GM19099 (cell line): ENCODE measurements at regions not wholly inside any gene's neighbourhood (a gene's known extent, or its start where the extent isn't known, plus 50 kb on each side); places are given as distances from the start of the nearest gene placed in this dataset.

Source experiments
- POLR2A ChIP-seq: IDR thresholded peaks from 3 replicates; pipeline ENCODE4 v1.6.1; 2011; ENCODE audit warnings: low read depth; ENCODE audit not compliant: insufficient read length; ENCODE audit errors: extremely low read depth

DNA sequence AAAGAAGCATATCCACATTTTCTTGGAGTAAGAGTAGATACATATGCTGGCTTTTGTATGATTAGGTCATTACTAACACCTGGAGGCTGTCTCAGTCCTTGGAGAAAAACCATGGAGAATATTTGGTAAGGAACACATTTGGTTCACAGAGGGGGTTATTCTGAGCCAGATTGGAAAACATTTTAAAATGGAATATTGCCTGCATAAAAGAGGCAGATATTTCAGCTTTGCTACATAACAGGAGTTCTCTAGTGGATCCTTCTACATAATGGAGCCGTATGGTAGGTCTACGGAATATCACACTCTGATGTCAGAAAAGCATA is 415.1 kb downstream of the ADGRL2 start:
- TF ChIP-seq POLR2A: no peak

DNA sequence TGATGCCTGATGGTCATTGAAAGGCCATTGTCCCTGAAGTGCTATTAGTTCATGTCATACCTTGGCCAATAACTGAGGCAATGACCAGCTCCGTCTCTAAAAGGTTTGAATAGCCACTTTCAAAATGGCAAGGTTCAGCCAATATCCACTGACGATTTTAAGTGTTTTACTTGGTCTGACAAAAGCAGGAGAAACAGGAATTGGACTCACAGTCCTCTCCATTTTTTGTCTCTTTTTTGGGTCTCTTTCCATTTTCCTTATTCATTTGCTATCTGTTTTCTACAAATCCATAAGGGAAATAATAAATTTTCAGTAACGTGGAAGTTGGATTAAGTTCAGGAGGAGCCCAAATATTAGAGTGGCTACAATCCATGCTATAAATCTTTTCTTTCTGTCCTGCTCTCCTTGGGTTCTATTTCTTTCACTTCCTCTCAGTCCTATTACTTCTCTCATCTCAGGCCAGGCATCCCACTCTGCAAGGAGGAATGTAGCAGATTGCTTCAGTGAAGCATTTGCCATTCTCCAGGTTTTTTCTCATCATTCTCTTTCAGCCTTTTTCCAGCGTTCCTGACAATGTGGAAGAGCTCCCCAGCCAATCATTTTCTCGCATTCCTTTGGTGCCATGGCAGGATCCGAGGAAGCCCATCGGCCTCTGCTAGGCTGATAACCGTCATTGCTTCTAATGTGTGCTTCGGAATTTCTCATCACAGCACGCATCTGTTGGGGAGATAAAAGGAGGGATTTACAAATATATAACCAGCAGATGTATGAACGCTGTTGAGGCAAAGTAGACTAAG is 414.5 kb downstream of the ADGRL2 start:
- TF ChIP-seq POLR2A: no peak

DNA sequence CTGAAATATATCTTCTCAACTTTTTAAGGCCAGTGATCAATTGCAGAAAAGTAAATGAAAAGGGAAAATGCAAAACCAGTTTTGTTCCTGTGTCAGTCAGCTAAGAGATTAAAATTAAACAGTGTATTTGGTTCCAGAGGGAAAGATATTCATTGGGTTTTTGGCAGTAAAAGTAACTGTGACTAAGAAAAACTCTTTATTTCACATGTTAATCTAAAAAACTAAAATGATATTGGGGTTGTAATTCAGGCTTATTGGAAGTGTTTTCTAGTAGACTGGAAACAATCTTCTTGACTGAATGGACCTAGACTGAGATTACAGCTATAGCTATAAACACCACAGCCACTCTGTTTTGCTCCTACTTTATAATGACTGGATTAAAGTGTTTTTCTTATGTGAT is 413.9 kb downstream of the ADGRL2 start:
- no peak for TF ChIP-seq POLR2A

DNA sequence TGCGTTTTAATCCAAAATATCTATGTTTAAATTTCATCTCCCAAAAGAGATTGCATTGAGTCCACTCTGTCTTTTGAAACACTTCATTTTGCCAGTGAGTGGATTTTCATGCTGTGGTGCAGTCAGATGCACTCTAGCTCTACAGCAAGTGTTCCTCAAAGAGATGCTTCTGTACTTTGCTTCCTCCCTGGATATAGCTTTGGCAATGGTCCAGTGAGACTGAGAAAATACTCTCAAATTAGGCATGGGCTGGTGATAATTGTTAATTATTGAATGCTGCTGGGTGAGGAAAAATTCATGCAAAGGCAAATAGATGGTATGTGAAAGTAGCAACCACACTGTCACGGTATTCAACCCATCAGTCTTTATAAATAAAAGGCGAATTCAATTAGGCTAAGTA is 396.9 kb downstream of the ADGRL2 start:
- TF ChIP-seq POLR2A: no peak

DNA sequence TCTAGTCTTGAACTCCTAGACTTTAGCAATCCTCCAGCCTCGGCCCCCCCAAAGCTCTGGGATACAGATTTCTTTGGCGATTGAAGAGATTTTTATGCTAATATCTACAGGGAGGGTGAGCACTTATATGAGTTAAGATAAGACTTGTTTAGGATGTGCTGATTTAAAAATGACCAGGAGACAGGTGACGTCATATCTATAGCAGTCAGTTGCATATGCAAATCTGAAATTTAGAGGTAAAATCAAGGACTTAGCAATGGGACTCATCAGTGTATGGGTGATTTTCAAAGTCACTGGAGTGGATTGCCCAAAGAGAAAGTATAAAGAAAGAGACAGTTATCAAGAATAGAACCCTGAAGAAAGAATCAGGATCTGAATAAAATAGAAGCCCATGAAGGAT is 394.5 kb downstream of the ADGRL2 start:
- no peak for TF ChIP-seq POLR2A

DNA sequence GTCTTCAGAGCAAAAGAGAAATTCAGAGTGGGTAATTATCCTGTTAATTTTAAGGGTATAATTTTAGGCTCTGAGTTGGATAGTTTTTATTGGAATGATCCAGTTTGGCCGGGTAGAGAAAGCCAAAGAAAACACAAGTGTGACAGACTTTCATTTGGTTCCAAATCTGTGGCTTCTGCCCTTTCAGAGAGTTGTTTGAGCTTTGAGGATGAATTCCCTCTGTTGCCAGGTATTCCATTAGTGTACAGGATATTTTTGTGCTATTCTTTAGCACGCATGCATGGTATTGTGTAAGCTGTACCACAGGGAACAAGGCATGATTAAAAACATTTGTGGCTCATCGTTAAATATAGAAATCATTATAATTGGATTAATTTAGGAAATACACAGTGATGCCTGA is 384.4 kb downstream of the ADGRL2 start:
- no peak for TF ChIP-seq POLR2A

DNA sequence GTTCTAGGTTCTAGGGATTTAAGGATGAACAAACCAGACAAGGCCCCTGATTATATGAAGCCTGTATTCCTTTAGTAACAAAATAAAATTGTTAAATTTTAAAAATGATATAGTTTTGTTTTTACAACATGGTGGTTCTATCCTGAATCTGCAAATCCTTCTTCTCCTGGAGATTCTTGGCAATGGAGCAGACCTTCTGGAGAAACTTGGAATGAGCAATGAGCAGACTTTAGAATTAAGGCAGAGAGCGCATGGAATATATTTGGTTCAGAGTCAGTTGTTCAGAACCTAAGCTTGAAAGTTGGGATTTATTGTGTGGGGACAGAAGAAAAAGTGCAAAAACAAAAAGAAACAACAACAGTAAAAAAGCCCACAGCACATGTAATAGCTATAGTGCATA is 381.1 kb downstream of the ADGRL2 start:
- no peak for TF ChIP-seq POLR2A

DNA sequence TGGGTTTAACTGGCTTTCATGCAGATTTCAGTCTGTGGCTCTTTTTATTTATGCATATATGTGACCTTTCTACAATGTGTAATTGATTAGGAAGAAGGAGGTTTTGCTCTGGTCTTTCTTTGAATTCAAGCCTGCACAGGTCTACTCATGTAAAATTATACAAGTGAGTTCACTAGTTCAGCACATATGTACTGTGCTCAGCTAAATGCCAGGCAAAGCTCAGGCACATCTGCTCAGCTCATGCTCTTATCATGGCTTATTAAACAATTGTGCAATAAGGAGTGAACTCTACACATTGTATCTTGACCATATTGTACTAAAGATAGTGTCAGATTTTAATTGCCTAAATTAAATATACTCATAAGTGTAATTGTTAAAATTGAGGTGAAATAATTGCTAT is 378.4 kb downstream of the ADGRL2 start:
- TF ChIP-seq POLR2A: no peak

DNA sequence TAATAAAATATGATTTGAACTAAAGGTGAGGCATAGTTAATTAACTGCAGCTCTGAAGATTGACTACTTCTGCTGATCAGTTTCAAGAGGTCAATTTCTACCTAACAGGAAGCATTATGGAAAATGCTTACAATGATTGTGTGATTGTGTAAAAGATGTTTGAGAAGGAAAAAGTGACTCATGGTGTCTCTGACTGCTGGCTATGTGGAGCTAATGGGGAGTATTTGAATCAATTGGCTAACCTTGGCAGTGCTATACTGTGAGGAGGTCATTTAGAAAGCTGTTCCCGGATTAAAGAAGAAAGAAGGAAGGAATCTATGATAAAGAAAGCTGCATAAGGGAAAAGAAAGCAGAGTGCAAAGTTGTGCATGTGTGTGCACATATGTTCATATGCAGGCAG is 376.5 kb downstream of the ADGRL2 start:
- no peak for TF ChIP-seq POLR2A

DNA sequence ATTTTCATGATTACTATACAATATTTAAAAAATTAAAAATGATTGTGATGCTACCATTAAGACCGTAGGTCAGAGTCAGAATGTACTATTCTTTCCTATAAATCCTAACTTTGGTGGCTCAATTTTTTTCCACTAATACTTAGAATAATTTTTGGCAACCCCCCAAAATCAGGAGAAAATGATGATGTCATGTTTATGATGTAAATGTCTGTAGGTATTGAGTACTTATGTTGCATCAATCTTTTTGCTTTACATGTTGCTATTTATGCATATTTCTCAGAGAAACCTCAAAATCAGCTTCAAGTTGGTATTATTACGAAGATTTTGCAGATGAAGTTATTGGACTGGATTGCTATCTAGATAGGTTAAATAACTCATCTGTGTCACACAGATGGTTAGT is 371.2 kb downstream of the ADGRL2 start:
- TF ChIP-seq POLR2A: no peak

DNA sequence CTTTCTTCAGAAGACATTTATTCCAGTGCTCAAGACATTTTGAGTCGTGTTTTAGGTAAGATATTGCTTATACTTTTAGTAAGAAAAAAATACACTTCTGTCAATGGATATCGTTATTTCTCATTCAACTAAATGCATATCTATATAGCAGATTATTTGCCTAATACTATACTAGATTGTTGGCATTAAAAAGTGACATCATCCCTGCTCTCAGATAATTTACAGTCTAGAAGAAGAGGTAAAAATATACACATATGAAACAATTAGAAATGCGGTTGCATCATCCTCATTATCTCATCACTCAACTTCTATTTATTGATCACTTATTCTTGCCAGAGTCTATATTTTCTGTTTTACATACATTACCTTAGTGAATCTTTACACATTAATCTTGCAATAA is 367.7 kb downstream of the ADGRL2 start:
- no peak for TF ChIP-seq POLR2A

DNA sequence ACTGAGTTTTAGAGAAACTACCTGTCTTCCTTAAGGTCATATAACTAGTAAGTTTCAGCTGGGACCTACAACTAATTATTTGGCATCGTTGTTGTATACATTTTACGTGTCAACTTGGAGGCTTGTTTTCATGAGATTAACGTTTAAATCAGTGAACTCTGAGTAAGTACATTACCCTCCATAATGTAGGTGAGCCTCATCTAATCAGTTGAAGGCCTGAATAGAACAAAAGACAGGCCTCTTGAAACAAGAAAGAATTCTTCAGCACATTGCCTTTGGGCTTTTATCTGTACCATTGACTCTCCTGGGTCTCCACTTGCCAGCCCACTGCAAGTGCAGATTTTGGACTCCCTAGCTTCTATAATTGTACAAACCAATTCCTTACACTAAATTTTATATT is 364.6 kb downstream of the ADGRL2 start:
- no peak for TF ChIP-seq POLR2A

DNA sequence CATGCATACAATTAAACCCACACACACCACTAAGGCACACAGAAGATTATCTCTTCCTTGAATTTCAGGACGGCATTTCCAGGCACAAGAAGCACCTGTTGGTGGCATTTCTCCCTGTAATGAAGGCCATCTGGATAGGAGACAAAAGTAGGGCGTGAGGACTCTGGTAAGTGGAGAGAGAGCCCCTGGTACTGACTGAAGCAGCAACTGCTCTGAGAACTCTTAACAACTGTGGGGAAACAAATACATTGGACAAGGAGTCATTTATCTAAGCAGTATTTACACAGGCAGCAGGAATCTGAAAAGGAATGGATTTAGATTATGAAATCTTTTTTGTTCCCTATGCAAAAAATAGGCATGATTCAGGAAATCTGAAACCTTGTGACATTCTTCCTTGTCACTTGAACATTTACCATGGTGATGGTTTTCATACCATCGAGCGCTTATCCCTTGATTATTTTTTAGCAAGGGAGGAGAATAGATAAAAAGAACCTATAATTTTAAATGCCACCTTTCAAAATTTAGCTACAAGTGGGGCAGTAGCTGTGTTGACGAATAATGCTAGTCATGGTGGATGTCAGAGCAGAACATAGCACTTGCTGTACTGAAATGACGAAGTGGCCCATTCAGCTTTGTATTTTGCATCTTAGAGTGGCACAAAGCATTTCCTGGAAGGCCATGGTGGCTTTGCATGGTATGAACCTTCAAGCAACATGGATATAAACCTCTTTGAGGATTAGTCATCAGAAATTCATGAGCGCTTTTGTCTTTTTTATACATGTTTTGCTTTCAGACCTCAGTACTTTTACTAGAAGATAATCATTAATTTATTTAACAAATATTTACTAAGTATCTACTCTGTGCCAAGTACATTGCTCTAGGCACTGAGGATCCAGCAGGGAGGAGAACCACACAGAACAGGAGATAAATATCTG is 362.0 kb downstream of the ADGRL2 start:
- no peak for TF ChIP-seq POLR2A

DNA sequence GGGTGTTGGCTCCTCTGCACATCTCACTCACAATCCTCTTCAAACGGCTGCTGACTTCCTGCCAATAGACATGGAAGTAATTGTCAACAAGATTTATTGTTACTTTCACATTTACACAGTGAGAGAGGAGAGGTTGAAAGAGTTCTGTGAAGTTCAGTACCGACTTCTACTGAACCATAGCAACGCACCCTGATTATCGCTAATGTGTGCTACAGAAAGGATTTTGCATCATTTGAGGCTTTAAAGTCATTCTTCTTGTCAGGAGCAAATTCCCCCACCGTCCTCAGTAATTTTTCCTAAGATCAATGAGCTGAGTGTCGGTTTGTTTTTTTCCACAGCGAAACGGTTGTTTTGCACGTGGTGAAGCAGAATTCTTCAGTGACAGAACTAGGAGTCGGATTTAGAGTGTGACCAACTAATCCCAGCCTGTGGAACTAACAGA is 361.0 kb downstream of the ADGRL2 start:
- TF ChIP-seq POLR2A: no peak

DNA sequence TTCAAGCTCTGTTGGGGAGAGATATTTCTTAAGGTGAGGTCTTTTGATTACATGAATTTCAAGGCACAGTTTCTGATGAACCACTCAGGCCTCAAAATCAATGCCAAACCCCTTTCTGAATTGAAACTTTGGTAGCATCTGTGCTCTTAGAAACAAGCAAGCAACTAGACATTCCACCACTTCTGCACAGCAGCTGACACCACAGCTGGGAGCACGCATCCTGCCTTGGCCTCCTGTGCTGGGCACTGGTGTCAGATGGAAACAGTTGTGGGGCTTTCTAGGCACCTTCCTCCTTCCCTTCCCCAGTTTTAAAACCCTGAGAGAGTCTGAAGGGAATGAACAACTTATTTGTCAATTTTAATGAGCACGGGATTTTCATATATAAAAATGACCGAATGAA is 360.2 kb downstream of the ADGRL2 start:
- TF ChIP-seq POLR2A: no peak

DNA sequence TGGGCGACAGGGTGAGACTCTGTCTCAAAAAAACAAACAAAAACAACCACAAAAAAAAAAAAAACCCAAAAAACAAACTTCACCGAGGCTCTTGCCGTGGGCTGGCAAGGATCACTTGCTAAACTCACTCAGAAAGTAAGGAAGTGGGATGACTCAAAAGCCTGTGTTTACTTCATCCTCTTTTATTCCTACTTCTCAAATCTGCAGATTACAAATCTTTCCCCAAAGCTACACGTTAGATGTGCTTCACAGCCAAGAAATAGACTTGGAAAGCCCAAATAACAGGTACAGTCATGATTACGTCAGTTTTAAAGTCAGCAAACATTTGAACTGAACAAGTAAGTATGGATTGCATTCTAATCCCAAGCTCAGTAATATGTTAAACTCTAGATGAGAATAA is 359.3 kb downstream of the ADGRL2 start:
- TF ChIP-seq POLR2A: no peak
